Islet precursor cell (in vitro differentiated cells): ENCODE measurements at regions not wholly inside any gene's neighbourhood (a gene's known extent, or its start where the extent isn't known, plus 50 kb on each side); places are given as distances from the start of the nearest gene placed in this dataset.

Source experiments
- DNase-seq: peaks from one replicate; pipeline ENCODE4 v3.0.0-alpha.2; 2018

GRCh38 chr13:47310401-47310800, 413.5 kb upstream of the HTR2A start:
- peak; percentile 79 for DNase-seq

DNA sequence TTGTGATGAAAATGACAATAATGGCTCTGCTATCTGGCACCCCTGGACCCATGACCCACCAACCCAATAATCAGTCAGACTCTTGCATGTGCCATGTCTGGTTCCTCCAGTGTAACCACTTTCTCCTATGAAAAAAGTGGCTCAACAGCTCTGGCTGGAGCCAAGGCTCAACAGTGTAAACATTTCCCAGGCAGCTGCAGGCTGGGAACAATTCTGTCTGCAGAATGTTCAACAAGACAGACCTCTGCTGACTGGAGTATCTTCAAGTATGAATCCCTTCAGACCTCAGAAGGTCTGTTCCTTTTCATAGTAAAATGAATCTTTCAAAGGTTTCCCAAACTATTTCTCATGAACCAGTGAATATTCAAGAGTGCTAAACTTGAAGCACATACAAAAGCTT, 410.1 kb upstream of the HTR2A start:
- peak; percentile 70 for DNase-seq

DNA sequence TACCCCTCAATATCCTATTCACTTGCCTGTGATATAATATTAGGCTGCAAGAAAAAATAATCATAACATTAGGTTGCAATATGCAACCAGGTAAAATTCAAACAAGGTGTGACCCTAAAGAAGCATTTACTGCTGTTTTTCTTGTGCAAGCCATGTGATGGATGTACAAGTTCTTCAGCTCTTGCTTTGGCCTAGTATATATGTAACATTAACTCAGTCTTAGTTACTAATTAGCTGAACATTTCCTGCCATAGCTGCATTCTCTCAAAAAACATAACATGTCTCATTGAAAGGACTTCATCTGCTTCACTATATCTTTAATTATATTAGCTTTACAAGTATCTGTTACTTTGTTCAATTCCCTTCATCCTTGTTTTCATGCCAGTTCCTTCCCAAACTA, 406.8 kb upstream of the HTR2A start:
- no peak for DNase-seq

DNA sequence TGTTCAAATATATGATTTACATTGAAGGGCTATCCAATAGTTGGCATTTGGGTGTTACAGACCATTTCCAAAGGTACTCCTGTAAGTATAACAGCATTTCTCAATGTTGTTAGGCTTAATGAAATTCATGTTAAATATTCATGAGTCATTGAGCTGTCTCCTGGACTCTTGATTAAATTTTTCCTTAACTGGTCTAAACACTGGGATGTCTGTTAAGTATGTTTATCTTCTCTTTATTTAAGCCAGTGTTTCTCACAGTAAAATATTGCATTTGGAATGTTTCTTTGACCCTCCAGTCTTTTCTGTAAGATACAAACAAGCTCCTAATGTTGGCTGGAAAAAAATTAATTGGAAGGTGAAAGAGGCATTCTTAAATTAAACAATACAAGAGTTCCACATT, 402.5 kb upstream of the HTR2A start:
- DNase-seq, result no peak

DNA sequence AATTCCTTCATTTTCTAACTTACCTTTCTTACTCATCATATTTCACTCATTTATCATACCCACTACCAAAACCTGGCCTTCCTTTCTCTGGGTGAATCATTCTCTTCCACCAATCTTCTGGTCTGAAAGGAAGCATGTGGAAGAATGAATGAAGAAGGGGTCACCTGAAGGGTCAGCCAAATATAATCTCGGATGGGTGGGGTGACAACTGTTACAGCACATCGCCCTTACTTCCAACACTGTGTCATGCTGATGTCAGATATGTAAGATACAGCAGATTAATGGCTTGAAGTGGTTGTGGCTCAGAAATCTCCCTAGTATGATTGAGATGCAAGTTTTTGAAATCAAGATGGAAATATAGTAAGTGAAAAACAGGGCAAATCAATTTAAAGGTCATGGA, 401.7 kb upstream of the HTR2A start:
- no peak for DNase-seq

GRCh38 chr13:47294691-47295090, 397.8 kb upstream of the HTR2A start:
- no peak for DNase-seq

- DNase-seq, result peak; percentile 85
Observed at GRCh38 chr13:47291107-47291656, 394.3 kb upstream of the HTR2A start.

- peak; percentile 80 for DNase-seq
Observed at GRCh38 chr13:47289567-47289966, 392.7 kb upstream of the HTR2A start.

DNA sequence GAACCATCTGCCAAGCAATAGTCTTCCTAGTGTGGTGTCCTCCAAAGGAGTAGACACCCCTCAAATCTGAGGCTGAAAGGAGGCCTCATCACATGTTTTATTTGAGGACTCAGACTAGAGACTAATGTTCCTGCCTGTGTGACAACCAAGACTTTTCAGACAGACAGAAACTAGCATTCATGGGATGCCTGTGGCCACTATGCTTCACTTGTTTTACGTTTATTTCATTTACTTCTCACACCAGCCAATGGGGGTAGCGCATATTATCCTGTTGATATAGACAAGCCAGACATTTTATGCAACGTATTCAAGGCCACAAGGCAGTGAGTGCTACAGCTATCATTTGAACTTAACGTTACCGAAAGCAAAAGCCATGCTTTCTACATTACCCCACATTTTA, 391.7 kb upstream of the HTR2A start:
- DNase-seq, result no peak

DNA sequence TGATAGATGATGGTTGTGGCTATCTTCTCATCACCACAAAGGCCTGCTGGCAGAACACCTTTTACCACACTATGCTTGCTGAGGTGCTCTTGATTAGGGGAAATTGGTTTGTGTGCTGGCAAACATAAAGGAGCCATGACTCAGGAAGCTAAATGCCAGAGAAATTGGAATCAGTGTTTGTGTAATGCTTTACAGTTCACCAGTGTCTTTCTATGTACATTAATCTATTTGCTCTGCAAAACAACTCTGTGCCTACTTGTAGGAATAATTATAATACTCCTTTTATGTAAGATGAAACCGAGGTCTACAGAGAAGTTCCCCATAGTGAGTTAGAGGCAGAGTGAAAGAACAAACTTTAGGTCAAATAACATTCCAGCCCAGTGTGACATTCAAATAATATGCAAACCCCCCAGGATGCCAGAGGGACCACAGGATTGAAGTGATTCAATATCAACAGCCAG, 390.5 kb upstream of the HTR2A start:
- DNase-seq, result no peak

DNA sequence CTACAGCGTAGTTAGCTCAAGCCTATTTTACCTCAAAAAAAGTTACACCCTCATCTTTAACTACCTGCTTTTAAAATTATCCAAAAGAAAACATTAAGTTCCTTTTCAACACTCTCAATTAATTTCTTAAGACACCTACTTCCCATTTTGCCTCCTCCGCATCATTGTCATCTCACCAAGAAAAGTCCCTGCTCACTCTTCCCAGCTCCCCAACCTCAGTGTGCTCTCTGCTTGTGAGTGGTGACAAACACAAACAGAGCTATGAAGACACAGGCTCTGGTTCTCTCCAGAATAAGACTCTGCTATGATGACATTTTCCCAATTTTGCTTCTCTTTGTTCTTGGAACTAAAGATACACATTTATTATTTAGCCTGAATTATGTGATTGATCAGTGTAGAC, 385.1 kb upstream of the HTR2A start:
- no peak for DNase-seq

- DNase-seq, result no peak
Observed at GRCh38 chr13:47279920-47280319, 383.1 kb upstream of the HTR2A start.

DNA sequence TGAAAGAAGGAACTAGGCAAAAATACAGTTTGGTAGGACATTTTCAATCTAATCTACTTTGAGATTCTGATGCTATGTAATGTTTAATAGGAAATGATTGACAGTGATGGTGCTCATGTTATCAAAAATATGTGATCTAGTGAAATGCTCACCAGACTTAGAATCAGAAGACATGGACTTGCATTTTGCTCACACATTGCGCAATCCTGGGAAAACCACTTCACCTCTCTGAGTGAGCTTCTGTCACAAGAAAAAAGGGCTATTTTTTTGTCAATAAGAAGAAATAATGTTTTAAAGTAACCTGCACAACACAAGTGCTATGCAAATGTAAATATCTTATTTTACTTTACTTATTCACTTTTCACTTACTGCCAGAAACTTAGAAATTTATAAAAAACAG, 380.9 kb upstream of the HTR2A start:
- no peak for DNase-seq

DNA sequence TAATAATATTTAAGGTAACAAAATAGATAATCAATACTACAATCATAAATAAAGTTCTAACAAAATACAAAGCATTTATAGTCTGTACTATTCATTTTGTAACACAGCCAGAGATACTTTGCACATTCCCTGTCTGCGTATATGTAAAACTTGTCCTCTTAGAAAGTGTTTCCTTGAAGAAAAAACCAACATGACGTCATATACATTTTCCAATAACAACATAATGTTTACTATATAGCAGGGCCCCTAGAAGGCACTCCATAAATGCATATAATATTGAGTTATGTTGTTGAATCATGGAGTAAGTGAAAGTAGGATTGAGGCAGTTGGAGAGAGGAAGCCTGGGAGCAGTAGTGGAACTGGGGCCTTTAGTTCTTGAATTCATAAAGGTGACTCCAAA, 371.4 kb upstream of the HTR2A start:
- DNase-seq, result no peak

GRCh38 chr13:47258384-47258783, 361.5 kb upstream of the HTR2A start:
- DNase-seq, result no peak

DNA sequence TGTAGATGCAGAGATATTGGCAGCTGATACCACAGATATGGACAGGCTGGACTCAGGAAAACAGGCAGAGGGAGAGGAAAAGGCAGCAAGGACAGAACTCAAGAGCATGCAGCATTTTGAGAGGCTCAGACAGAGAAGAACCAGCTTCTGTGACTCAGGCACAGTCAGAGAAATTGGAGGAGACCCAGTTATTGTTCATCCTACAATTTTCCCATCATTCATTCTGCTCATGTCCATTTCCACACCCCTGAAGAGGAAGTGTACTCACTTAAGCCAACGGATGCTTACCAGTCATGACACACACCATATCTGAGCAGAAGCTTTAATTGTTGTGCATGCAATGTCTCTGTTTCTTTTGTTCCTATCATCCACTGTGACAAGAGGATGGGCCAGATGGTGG, 359.8 kb upstream of the HTR2A start:
- no peak for DNase-seq

- DNase-seq, result no peak
Observed at GRCh38 chr13:47252627-47253026, 355.8 kb upstream of the HTR2A start.

GRCh38 chr13:47251771-47252170, 354.9 kb upstream of the HTR2A start:
- DNase-seq, result no peak

DNA sequence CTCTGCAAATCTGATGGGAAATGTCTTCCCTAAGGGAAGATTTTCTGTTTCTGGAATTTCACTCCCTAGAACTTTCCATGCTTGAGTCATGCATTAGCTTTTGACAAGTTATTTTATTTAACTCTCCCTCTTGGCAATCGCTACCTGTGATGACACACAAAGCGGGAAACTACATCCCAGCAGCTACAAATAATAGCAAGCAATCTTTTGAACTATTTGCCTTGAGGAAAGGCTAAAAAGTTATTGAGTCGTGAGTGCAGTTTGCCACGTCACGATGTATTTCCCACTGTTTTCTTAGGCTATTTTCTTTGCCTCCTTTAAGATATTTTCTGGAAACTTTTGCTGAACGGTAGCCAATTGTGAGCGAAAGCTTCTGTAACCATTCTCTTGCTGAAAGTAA, 353.3 kb upstream of the HTR2A start:
- DNase-seq, result no peak

GRCh38 chr13:47249266-47249665, 352.4 kb upstream of the HTR2A start:
- no peak for DNase-seq

DNA sequence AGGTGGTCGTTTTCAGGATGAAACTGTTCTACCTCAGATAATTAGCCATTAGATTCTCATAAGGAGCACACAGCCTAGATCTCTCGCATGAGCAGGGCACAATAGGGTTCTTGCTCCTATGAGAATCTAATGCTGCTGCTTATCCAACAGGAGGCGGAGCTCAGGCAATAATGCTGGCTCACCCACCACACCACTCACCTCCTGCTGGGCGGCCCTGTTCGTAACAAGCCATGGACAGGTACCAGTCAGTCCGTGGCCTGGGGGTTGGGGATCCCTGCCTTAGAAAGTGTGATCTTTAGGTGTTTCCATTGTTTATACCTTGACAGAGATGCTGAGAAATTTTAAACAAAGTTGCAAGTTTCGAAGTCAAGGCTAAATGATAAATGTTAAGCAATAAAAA, 344.6 kb upstream of the HTR2A start:
- DNase-seq, result no peak

- no peak for DNase-seq
Observed at GRCh38 chr13:47239025-47239424, 342.2 kb upstream of the HTR2A start.

- DNase-seq, result no peak
Observed at GRCh38 chr13:47237571-47237970, 340.7 kb upstream of the HTR2A start.

DNA sequence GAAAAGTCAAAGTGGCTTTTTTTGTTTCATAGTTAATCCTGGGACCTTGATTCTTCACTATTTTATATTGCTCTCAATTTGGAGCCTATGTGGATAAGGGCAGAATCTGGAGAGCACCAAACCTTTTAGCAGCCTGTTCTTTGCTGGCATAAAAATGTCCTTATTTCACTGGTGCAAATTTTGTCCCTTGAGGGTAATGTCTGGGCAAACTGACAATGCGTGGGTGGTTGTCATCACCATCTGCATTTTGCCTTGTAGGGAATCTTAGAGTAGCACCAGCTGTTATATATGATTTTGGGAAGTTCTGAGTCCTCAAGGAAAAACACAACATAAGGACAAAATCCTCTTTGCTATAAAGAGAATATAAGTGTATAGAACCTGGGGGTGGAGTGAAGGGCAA, 336.9 kb upstream of the HTR2A start:
- DNase-seq, result no peak

GRCh38 chr13:47232516-47232915, 335.7 kb upstream of the HTR2A start:
- no peak for DNase-seq

- no peak for DNase-seq
Observed at GRCh38 chr13:47230155-47230554, 333.3 kb upstream of the HTR2A start.
